KOPT-K1 (cell line): ENCODE measurements at regions not wholly inside any gene's neighbourhood (a gene's known extent, or its start where the extent isn't known, plus 50 kb on each side); places are given as distances from the start of the nearest gene placed in this dataset.

Source experiments
- H3K27ac ChIP-seq: fragments of 200-600 bp; sonication (generic); 2 replicates; pipeline ENCODE4 v1.5.1; 2016; ENCODE audit warnings: antibody characterized with exemption, mild to moderate bottlenecking, low read depth, low read length; ENCODE audit not compliant: poor library complexity, severe bottlenecking
- H3K36me3 ChIP-seq: fragments of 200-600 bp; sonication (generic); 2 replicates; pipeline ENCODE4 v1.5.1; 2017; ENCODE audit warnings: antibody characterized with exemption, mild to moderate bottlenecking, low read length, moderate library complexity; ENCODE audit not compliant: insufficient read depth
- H3K9me3 ChIP-seq: fragments of 200-600 bp; sonication (generic); 2 replicates; pipeline ENCODE4 v1.5.1; 2017; ENCODE audit warnings: antibody characterized with exemption, low read length, mild to moderate bottlenecking; ENCODE audit not compliant: insufficient read depth, poor library complexity, severe bottlenecking

- Histone ChIP-seq H3K36me3 (no peaks in the 10 kb centered on the region), H3K9me3 (peaks cover 2% of the 10 kb centered on the region)
These were observed 376.7 kb upstream of the KLHL1 start for GRCh38 chr13:70484931-70485330.

GRCh38 chr13:70483599-70484276 lies 375.5 kb upstream of the KLHL1 start:
- H3K27ac ChIP-seq = no peak overlapping the region
- H3K36me3 ChIP-seq = no peaks in the 10 kb centered on the region
- H3K9me3 ChIP-seq = no peaks in the 10 kb centered on the region

More at GRCh38 chr13:70484931-70485330, 376.7 kb upstream of the KLHL1 start:
- no peak overlapping the region for H3K27ac ChIP-seq

GRCh38 chr13:70473907-70474306 lies 365.7 kb upstream of the KLHL1 start:
- Histone ChIP-seq H3K9me3 (no peaks in the 10 kb centered on the region), H3K36me3 (no peaks in the 10 kb centered on the region), H3K27ac (no peak overlapping the region)

GRCh38 chr13:70469077-70469476 lies 360.8 kb upstream of the KLHL1 start:
- no peaks in the 10 kb centered on the region for H3K36me3 ChIP-seq
- H3K9me3 ChIP-seq = no peaks in the 10 kb centered on the region

GRCh38 chr13:70457474-70457873 lies 349.2 kb upstream of the KLHL1 start:
- Histone ChIP-seq H3K36me3 (no peaks in the 10 kb centered on the region), H3K27ac (no peak overlapping the region), H3K9me3 (no peaks in the 10 kb centered on the region)

More at GRCh38 chr13:70469077-70469476, 360.8 kb upstream of the KLHL1 start:
- H3K27ac ChIP-seq = no peak overlapping the region

- Histone ChIP-seq H3K36me3 (no peaks in the 10 kb centered on the region), H3K9me3 (no peaks in the 10 kb centered on the region), H3K27ac (no peak overlapping the region)
These were observed 340.6 kb upstream of the KLHL1 start for GRCh38 chr13:70448820-70449219.

GRCh38 chr13:70432276-70432805 lies 324.1 kb upstream of the KLHL1 start:
- Histone ChIP-seq H3K36me3 (no peaks in the 10 kb centered on the region), H3K9me3 (no peaks in the 10 kb centered on the region), H3K27ac (no peak overlapping the region)

- no peak overlapping the region for H3K27ac ChIP-seq
- H3K36me3 ChIP-seq = no peaks in the 10 kb centered on the region
- no peaks in the 10 kb centered on the region for H3K9me3 ChIP-seq
These were observed 322.0 kb upstream of the KLHL1 start for GRCh38 chr13:70430256-70430655.

GRCh38 chr13:70424928-70425327 lies 316.7 kb upstream of the KLHL1 start:
- Histone ChIP-seq H3K27ac (peak overlapping the region; percentile 74), H3K36me3 (no peaks in the 10 kb centered on the region), H3K9me3 (no peaks in the 10 kb centered on the region)

- Histone ChIP-seq H3K27ac (peak overlapping the region; percentile 74), H3K9me3 (no peaks in the 10 kb centered on the region), H3K36me3 (no peaks in the 10 kb centered on the region)
These were observed 316.2 kb upstream of the KLHL1 start for GRCh38 chr13:70424428-70424827.

GRCh38 chr13:70415136-70415535 lies 306.9 kb upstream of the KLHL1 start:
- Histone ChIP-seq H3K9me3 (no peaks in the 10 kb centered on the region), H3K36me3 (no peaks in the 10 kb centered on the region), H3K27ac (no peak overlapping the region)

GRCh38 chr13:70408865-70409264 lies 300.6 kb upstream of the KLHL1 start:
- H3K27ac ChIP-seq = no peak overlapping the region
- no peaks in the 10 kb centered on the region for H3K9me3 ChIP-seq
- no peaks in the 10 kb centered on the region for H3K36me3 ChIP-seq

GRCh38 chr13:70407486-70407885 lies 299.2 kb upstream of the KLHL1 start:
- H3K36me3 ChIP-seq = no peaks in the 10 kb centered on the region
- no peak overlapping the region for H3K27ac ChIP-seq
- no peaks in the 10 kb centered on the region for H3K9me3 ChIP-seq

GRCh38 chr13:70405266-70405665 lies 297.0 kb upstream of the KLHL1 start:
- H3K9me3 ChIP-seq = no peaks in the 10 kb centered on the region
- no peak overlapping the region for H3K27ac ChIP-seq
- no peaks in the 10 kb centered on the region for H3K36me3 ChIP-seq

GRCh38 chr13:70394031-70394548 lies 285.8 kb upstream of the KLHL1 start:
- H3K27ac ChIP-seq = no peak overlapping the region

GRCh38 chr13:70391678-70392077 lies 283.4 kb upstream of the KLHL1 start:
- Histone ChIP-seq H3K36me3 (no peaks in the 10 kb centered on the region), H3K9me3 (no peaks in the 10 kb centered on the region), H3K27ac (no peak overlapping the region)

More at GRCh38 chr13:70394031-70394548, 285.8 kb upstream of the KLHL1 start:
- no peaks in the 10 kb centered on the region for H3K36me3 ChIP-seq
- no peaks in the 10 kb centered on the region for H3K9me3 ChIP-seq
